ENCODE measurements at regions not wholly inside any gene's neighbourhood (a gene's known extent, or its start where the extent isn't known, plus 50 kb on each side); places are given as distances from the start of the nearest gene placed in this dataset.

DNA sequence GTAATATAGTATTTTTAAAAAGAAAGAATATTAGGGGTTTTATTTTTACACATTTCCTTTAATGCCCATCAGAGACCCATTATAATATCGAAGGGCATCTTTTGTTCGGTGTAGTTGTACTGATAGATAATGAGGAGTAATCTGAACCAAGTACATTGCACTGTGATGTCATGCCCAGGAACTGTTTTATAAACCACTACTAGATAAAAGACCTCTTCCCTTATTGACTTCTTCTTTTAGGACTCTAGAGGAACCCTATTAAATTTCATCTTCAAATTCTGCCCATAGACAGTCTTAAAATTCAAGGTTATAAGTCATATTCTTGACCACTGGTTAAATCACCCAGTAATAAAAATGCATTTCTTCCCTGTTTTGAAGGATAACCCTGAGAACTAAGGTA, 206.5 kb downstream of the NRIP1 start:
- H3K27ac ChIP-seq (ENCODE audit: insufficient read depth, low read length) = no peak overlapping the region
- H3K4me2 ChIP-seq (ENCODE audit: extremely low read depth, insufficient read depth, low read length) = no peak overlapping the region
- H3K9me3 ChIP-seq (ENCODE audit: control insufficient read depth, insufficient read depth, low read depth, low read length) = no peaks in the 10 kb centered on the region
- H3K4me3 ChIP-seq (replicated peaks in 1 of 4; ENCODE audit: control extremely low read depth in 1 of 4, insufficient read depth in 1 of 4, low read depth in 3 of 4, low read length in 4 of 4) = no peak overlapping the region
- no peaks in the 10 kb centered on the region for H3K36me3 ChIP-seq (ENCODE audit: control insufficient read depth, insufficient read depth, low read length)
- no peak for DNase-seq (ENCODE audit: low read depth in 2 of 2)
- H2AFZ ChIP-seq (ENCODE audit: low read length) = no peak overlapping the region
- no peaks in the 10 kb centered on the region for H3K4me1 ChIP-seq (ENCODE audit: control insufficient read depth, extremely low read depth, insufficient read depth, low read length)
- no peaks in the 10 kb centered on the region for H4K20me1 ChIP-seq (ENCODE audit: control insufficient read depth, extremely low read depth, insufficient read depth, low read length)
- H3K9ac ChIP-seq (ENCODE audit: insufficient read depth, low read length) = no peak overlapping the region
- H3K79me2 ChIP-seq (ENCODE audit: control insufficient read depth, insufficient read depth, low read length) = no peaks in the 10 kb centered on the region
- no peaks in the 10 kb centered on the region for H3K27me3 ChIP-seq (ENCODE audit: control insufficient read depth, insufficient read depth, low read length)
- no peak for TF ChIP-seq EZH2 (IDR thresholded peaks at IDR 0.05; ENCODE audit: low read length, missing control alignments)
- TF ChIP-seq, protein P1, sequence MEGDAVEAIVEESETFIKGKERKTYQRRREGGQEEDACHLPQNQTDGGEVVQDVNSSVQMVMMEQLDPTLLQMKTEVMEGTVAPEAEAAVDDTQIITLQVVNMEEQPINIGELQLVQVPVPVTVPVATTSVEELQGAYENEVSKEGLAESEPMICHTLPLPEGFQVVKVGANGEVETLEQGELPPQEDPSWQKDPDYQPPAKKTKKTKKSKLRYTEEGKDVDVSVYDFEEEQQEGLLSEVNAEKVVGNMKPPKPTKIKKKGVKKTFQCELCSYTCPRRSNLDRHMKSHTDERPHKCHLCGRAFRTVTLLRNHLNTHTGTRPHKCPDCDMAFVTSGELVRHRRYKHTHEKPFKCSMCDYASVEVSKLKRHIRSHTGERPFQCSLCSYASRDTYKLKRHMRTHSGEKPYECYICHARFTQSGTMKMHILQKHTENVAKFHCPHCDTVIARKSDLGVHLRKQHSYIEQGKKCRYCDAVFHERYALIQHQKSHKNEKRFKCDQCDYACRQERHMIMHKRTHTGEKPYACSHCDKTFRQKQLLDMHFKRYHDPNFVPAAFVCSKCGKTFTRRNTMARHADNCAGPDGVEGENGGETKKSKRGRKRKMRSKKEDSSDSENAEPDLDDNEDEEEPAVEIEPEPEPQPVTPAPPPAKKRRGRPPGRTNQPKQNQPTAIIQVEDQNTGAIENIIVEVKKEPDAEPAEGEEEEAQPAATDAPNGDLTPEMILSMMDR (conservative IDR thresholded peaks at IDR 0.05 in 1 of 2, IDR thresholded peaks at IDR 0.05 in 1 of 2; ENCODE audit: low read depth in 1 of 2, low read length in 2 of 2) = no peak

DNA sequence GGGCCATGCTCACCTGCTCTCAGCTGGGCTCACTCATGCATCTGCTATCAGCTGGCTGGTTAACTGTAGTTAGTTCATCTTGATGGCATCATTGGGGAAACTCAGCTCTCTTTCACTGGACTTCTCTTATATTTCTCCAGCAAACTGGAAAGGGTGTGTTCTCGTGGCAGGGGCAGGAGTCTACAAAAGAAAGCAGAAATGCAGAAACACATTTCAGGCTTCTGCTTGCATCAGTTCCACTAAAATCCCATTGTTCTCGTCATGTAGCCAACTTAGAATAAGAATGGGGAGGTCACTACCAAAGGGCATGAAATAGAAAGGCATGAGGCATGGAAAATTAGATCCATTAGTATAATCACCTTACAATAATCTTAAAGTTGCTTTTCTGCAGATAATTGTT, 207.3 kb downstream of the NRIP1 start:
- no peak overlapping the region for H3K4me2 ChIP-seq (ENCODE audit: extremely low read depth, insufficient read depth, low read length)
- no peaks in the 10 kb centered on the region for H3K9me3 ChIP-seq (ENCODE audit: control insufficient read depth, insufficient read depth, low read depth, low read length)
- no peaks in the 10 kb centered on the region for H3K4me1 ChIP-seq (ENCODE audit: control insufficient read depth, extremely low read depth, insufficient read depth, low read length)
- H4K20me1 ChIP-seq (ENCODE audit: control insufficient read depth, extremely low read depth, insufficient read depth, low read length) = no peaks in the 10 kb centered on the region
- H2AFZ ChIP-seq (ENCODE audit: low read length) = no peak overlapping the region
- DNase-seq (ENCODE audit: low read depth in 2 of 2) = no peak
- TF ChIP-seq EZH2 (IDR thresholded peaks at IDR 0.05; ENCODE audit: low read length, missing control alignments) = no peak
- TF ChIP-seq, protein P1 (conservative IDR thresholded peaks at IDR 0.05 in 1 of 2, IDR thresholded peaks at IDR 0.05 in 1 of 2; ENCODE audit: low read depth in 1 of 2, low read length in 2 of 2) = no peak
- no peak overlapping the region for H3K27ac ChIP-seq (ENCODE audit: insufficient read depth, low read length)
- no peaks in the 10 kb centered on the region for H3K36me3 ChIP-seq (ENCODE audit: control insufficient read depth, insufficient read depth, low read length)
- H3K27me3 ChIP-seq (ENCODE audit: control insufficient read depth, insufficient read depth, low read length) = no peaks in the 10 kb centered on the region
- no peak overlapping the region for H3K9ac ChIP-seq (ENCODE audit: insufficient read depth, low read length)
- H3K79me2 ChIP-seq (ENCODE audit: control insufficient read depth, insufficient read depth, low read length) = no peaks in the 10 kb centered on the region
- H3K4me3 ChIP-seq (replicated peaks in 1 of 4; ENCODE audit: control extremely low read depth in 1 of 4, insufficient read depth in 1 of 4, low read depth in 3 of 4, low read length in 4 of 4) = no peak overlapping the region

- no peak for TF ChIP-seq EZH2 (IDR thresholded peaks at IDR 0.05; ENCODE audit: low read length, missing control alignments)
- TF ChIP-seq, protein P1 (conservative IDR thresholded peaks at IDR 0.05 in 1 of 2, IDR thresholded peaks at IDR 0.05 in 1 of 2; ENCODE audit: low read depth in 1 of 2, low read length in 2 of 2) = no peak
- no peak overlapping the region for H3K9ac ChIP-seq (ENCODE audit: insufficient read depth, low read length)
- no peaks in the 10 kb centered on the region for H3K27me3 ChIP-seq (ENCODE audit: control insufficient read depth, insufficient read depth, low read length)
- H3K27ac ChIP-seq (ENCODE audit: insufficient read depth, low read length) = no peak overlapping the region
- peak in 1 of 2 donors; percentile 72 for DNase-seq (ENCODE audit: low read depth in 2 of 2)
- H3K4me2 ChIP-seq (ENCODE audit: extremely low read depth, insufficient read depth, low read length) = no peak overlapping the region
- no peaks in the 10 kb centered on the region for H3K36me3 ChIP-seq (ENCODE audit: control insufficient read depth, insufficient read depth, low read length)
- no peak overlapping the region for H3K4me3 ChIP-seq (replicated peaks in 1 of 4; ENCODE audit: control extremely low read depth in 1 of 4, insufficient read depth in 1 of 4, low read depth in 3 of 4, low read length in 4 of 4)
- no peaks in the 10 kb centered on the region for H4K20me1 ChIP-seq (ENCODE audit: control insufficient read depth, extremely low read depth, insufficient read depth, low read length)
- H3K9me3 ChIP-seq (ENCODE audit: control insufficient read depth, insufficient read depth, low read depth, low read length) = no peaks in the 10 kb centered on the region
- H3K79me2 ChIP-seq (ENCODE audit: control insufficient read depth, insufficient read depth, low read length) = no peaks in the 10 kb centered on the region
- no peak overlapping the region for H2AFZ ChIP-seq (ENCODE audit: low read length)
- no peaks in the 10 kb centered on the region for H3K4me1 ChIP-seq (ENCODE audit: control insufficient read depth, extremely low read depth, insufficient read depth, low read length)
Observed at GRCh38 chr21:14850394-14850793, 214.4 kb downstream of the NRIP1 start.

Data from fibroblast of lung (primary cell).